Stimulated activated CD8-positive, alpha-beta memory T cell treated with anti-CD3 and anti-CD28 coated beads, Interleukin-2, amount 100 ng/mL, for 1 hour (primary cell): ENCODE measurements at regions not wholly inside any gene's neighbourhood (a gene's known extent, or its start where the extent isn't known, plus 50 kb on each side); places are given as distances from the start of the nearest gene placed in this dataset.

ENCODE experiments used
- DNase-seq, 2 donors: peaks; one replicate each; pipeline ENCODE4 v3.0.0-alpha.2; 2020; ENCODE audit warnings: low read depth in 2 of 2

GRCh38 chr2:212871597-212871996 is 279.8 kb downstream of the IKZF2 start:
- no peak for DNase-seq

- DNase-seq, result no peak
Observed at GRCh38 chr2:212864186-212864585, 287.2 kb downstream of the IKZF2 start.

GRCh38 chr2:212863185-212863588 is 288.2 kb downstream of the IKZF2 start:
- no peak for DNase-seq

- no peak for DNase-seq
Observed at GRCh38 chr2:212858496-212858895, 292.9 kb downstream of the IKZF2 start.

GRCh38 chr2:212854771-212855170 is 296.6 kb downstream of the IKZF2 start:
- DNase-seq, result no peak

GRCh38 chr2:212854116-212854515 is 297.3 kb downstream of the IKZF2 start:
- no peak for DNase-seq

GRCh38 chr2:212845941-212846340 is 305.5 kb downstream of the IKZF2 start:
- DNase-seq, result no peak

- no peak for DNase-seq
Observed at GRCh38 chr2:212843409-212844199, 305.0 kb upstream of the ERBB4 start.

GRCh38 chr2:212842544-212843185 is 304.1 kb upstream of the ERBB4 start:
- no peak for DNase-seq

- DNase-seq, result no peak
Observed at GRCh38 chr2:212841460-212841859, 302.9 kb upstream of the ERBB4 start.

GRCh38 chr2:212832211-212833195 is 293.9 kb upstream of the ERBB4 start:
- DNase-seq, result no peak

- no peak for DNase-seq
Observed at GRCh38 chr2:212831671-212832199, 293.1 kb upstream of the ERBB4 start.

- no peak for DNase-seq
Observed at GRCh38 chr2:212816267-212816666, 277.7 kb upstream of the ERBB4 start.

GRCh38 chr2:212815453-212815852 is 276.9 kb upstream of the ERBB4 start:
- DNase-seq, result no peak

GRCh38 chr2:212814941-212815340 is 276.3 kb upstream of the ERBB4 start:
- no peak for DNase-seq

- no peak for DNase-seq
Observed at GRCh38 chr2:212811921-212812320, 273.3 kb upstream of the ERBB4 start.

GRCh38 chr2:212811036-212811805 is 272.6 kb upstream of the ERBB4 start:
- DNase-seq, result no peak

GRCh38 chr2:212797484-212798205 is 259.0 kb upstream of the ERBB4 start:
- DNase-seq, result no peak

GRCh38 chr2:212794471-212794870 is 255.9 kb upstream of the ERBB4 start:
- DNase-seq, result no peak

- DNase-seq, result no peak
Observed at GRCh38 chr2:212791569-212791968, 253.0 kb upstream of the ERBB4 start.
